Erythroblast (primary cell): ENCODE measurements at regions not wholly inside any gene's neighbourhood (a gene's known extent, or its start where the extent isn't known, plus 50 kb on each side); places are given as distances from the start of the nearest gene placed in this dataset.

Experiments
- GATA1 ChIP-seq: IDR thresholded peaks from 2 replicates; pipeline ENCODE4 v1.6.1; 2011; ENCODE audit warnings: low read depth, mild to moderate bottlenecking, control low read depth, low read length, moderate library complexity
- POLR2A ChIP-seq: IDR thresholded peaks from 2 replicates; pipeline ENCODE4 v1.6.1; 2011; ENCODE audit warnings: mild to moderate bottlenecking, low read length

- no peak for TF ChIP-seq POLR2A
- TF ChIP-seq GATA1, result no peak
Observed at GRCh38 chr20:60591172-60591799, 633.1 kb downstream of the CDH26 start.
